K562 (cell line): ENCODE measurements at regions not wholly inside any gene's neighbourhood (a gene's known extent, or its start where the extent isn't known, plus 50 kb on each side); places are given as distances from the start of the nearest gene placed in this dataset.

ENCODE experiments used
- ATAC-seq: fragments of 200-7000 bp; cut with Tn5 transposase; 3 replicates; pipeline ENCODE4 v1.9.1; 2020; ENCODE audit warnings: moderate library complexity
- BruUV-seq: library from RNA; stranded (reverse); fragments of 400-500 nt; replicated peaks from 2 replicates; lab custom pipeline; 2021; lab: Mats Ljungman, UMichigan
- CTCF ChIA-PET: fragments of 300-600 bp; formaldehyde crosslinking; extraction: SDS; loops from one replicate; lab custom pipeline; 2021; ENCODE audit warnings: low intra/inter-chr PET ratio; lab: Yijun Ruan, JAX
- POLR2A ChIA-PET: fragments of 300-600, 350-650 bp; sonication (Branson Sonifier 250); formaldehyde crosslinking; extraction: SDS; loops from one replicate; lab custom pipeline; 2021; ENCODE audit warnings: antibody characterized with exemption, inconsistent platforms; lab: Yijun Ruan, JAX
- DNase-seq, 4 experiments: peaks; one replicate each; pipeline versions ENCODE4 v3.0.0 to v3.0.0-alpha.2; 2011 to 2018; ENCODE audit warnings: low spot score in 3 of 4, mixed read lengths in 3 of 4; ENCODE audit errors: extremely low read depth in 1 of 4
- FAIRE-seq: peaks from 2 replicates; lab custom pipeline; 2011; peaks lifted over from hg19 to GRCh38; lab: Jason Lieb, UNC
- H2AFZ ChIP-seq: 2 replicates; pipeline ENCODE4 v1.6.0; 2011; ENCODE audit warnings: low read depth, low read length, control low read depth, inconsistent platforms
- H3K27ac ChIP-seq: fragments of 200-600 bp; 3 replicates; pipeline ENCODE4 v1.8.0; 2011; ENCODE audit warnings: low read depth, mild to moderate bottlenecking, control low read depth, inconsistent platforms, low read length, moderate library complexity, mixed read lengths; ENCODE audit errors: extremely low read depth
- H3K27me3 ChIP-seq, 2 experiments: fragments of 300-600 bp in 1 of 2; 2 replicates in 1 of 2; 3 replicates in 1 of 2; pipeline versions ENCODE4 v1.6.0 to v1.8.0; 2011; ENCODE audit warnings: inconsistent platforms in 2 of 2, low read length in 2 of 2, mild to moderate bottlenecking in 1 of 2, mixed read lengths in 1 of 2, moderate library complexity in 1 of 2; ENCODE audit not compliant: control insufficient read depth in 2 of 2, insufficient read depth in 2 of 2
- H3K36me3 ChIP-seq: fragments of 300-600 bp; 3 replicates; pipeline ENCODE4 v1.8.0; 2011; ENCODE audit warnings: mild to moderate bottlenecking, low read length, inconsistent platforms; ENCODE audit not compliant: control insufficient read depth, insufficient read depth
- H3K4me1 ChIP-seq, 2 experiments: fragments of 200-600 bp in 1 of 2; replicated peaks in 1 of 2; 2 replicates in 1 of 2; 3 replicates in 1 of 2; pipeline versions ENCODE4 v1.5.1 to v1.8.0; 2011; ENCODE audit warnings: inconsistent platforms in 2 of 2, low read length in 2 of 2, mild to moderate bottlenecking in 1 of 2, mixed read lengths in 1 of 2, moderate library complexity in 1 of 2; ENCODE audit not compliant: control insufficient read depth in 2 of 2, insufficient read depth in 2 of 2
- H3K4me2 ChIP-seq: 2 replicates; pipeline ENCODE4 v1.6.1; 2011; ENCODE audit warnings: low read length, control low read depth, inconsistent platforms, mixed read lengths; ENCODE audit not compliant: insufficient read depth
- H3K4me3 ChIP-seq: fragments of 200-600 bp; sonication (generic), shearing (Covaris generic); 2 replicates; pipeline ENCODE4 v1.5.1; 2016; ENCODE audit warnings: control low read depth, inconsistent platforms
- H3K79me2 ChIP-seq: fragments of 200-600 bp; 3 replicates; pipeline ENCODE4 v1.8.0; 2011; ENCODE audit warnings: low read length, inconsistent platforms; ENCODE audit not compliant: control insufficient read depth, insufficient read depth
- H3K9ac ChIP-seq, 2 experiments: 2 replicates each; pipeline versions ENCODE4 v1.6.0 to v1.6.1; 2011; ENCODE audit warnings: low read depth in 2 of 2, low read length in 2 of 2, control low read depth in 1 of 2, inconsistent platforms in 1 of 2, mild to moderate bottlenecking in 1 of 2, mixed read lengths in 1 of 2; ENCODE audit not compliant: insufficient read depth in 1 of 2
- H3K9me1 ChIP-seq: one replicate; pipeline ENCODE4 v1.6.0; 2011; ENCODE audit warnings: inconsistent platforms, mild to moderate bottlenecking, low read length, moderate library complexity; ENCODE audit not compliant: control insufficient read depth, insufficient read depth
- H3K9me3 ChIP-seq: replicated peaks from 2 replicates; pipeline ENCODE4 v1.5.1; 2011; ENCODE audit warnings: low read depth, low read length, inconsistent platforms; ENCODE audit not compliant: control insufficient read depth, insufficient read depth
- H4K20me1 ChIP-seq: replicated peaks from 2 replicates; pipeline ENCODE4 v1.6.1; 2011; ENCODE audit warnings: low read length, inconsistent platforms, mixed read lengths; ENCODE audit not compliant: control insufficient read depth, insufficient read depth
- CBFA2T2 ChIP-seq: fragments of 450-650 bp; conservative IDR thresholded peaks from 2 replicates; pipeline ENCODE4 v1.6.1; 2017; ENCODE audit warnings: mild to moderate bottlenecking
- CBX5 ChIP-seq: IDR thresholded peaks from 2 replicates; pipeline ENCODE4 v1.6.1; 2014; ENCODE audit warnings: low read depth, borderline replicate concordance
- ETV6 ChIP-seq, 3 experiments: fragments of 150-350 bp in 1 of 3; sonication (generic) in 1 of 3; formaldehyde crosslinking in 1 of 3; IDR thresholded peaks; 2 replicates each; pipeline versions ENCODE4 v1.6.1 to v1.8.0; 2014 to 2022; ENCODE audit warnings: borderline replicate concordance in 2 of 3, low read depth in 2 of 3, antibody characterized with exemption in 1 of 3, low read length in 1 of 3, mild to moderate bottlenecking in 1 of 3, missing genetic modification reagents in 1 of 3
- GABPA ChIP-seq: fragments of 200-800 bp; sonication (Bioruptor generic); conservative IDR thresholded peaks from 2 replicates; pipeline ENCODE4 v1.6.1; 2016; ENCODE audit warnings: low read depth, missing genetic modification characterization, missing compliant biosample characterization
- GTF2E2 ChIP-seq: fragments of 200-800 bp; sonication (Bioruptor generic); IDR thresholded peaks from 2 replicates; pipeline ENCODE4 v1.6.1; 2016; ENCODE audit warnings: missing genetic modification characterization, missing compliant biosample characterization
- HDAC2 ChIP-seq: fragments of 450-650 bp; IDR thresholded peaks from 2 replicates; pipeline ENCODE4 v1.6.1; 2016; ENCODE audit warnings: mild to moderate bottlenecking
- MECOM ChIP-seq: fragments of 250-450 bp; sonication (Bioruptor Pico); IDR thresholded peaks from 2 replicates; pipeline ENCODE4 v1.8.0; 2022; ENCODE audit warnings: inconsistent platforms
- MXD1 ChIP-seq: fragments of 250-450 bp; sonication (Bioruptor Pico); IDR thresholded peaks from 2 replicates; pipeline ENCODE4 v1.8.0; 2021; ENCODE audit warnings: borderline replicate concordance, mild to moderate bottlenecking, moderate library complexity; ENCODE audit not compliant: poor library complexity, severe bottlenecking
- PPARD ChIP-seq: fragments of 250-450 bp; sonication (Bioruptor Pico); IDR thresholded peaks from 2 replicates; pipeline ENCODE4 v1.8.0; 2022; ENCODE audit warnings: inconsistent platforms, mild to moderate bottlenecking, moderate library complexity
- RBM15 ChIP-seq: fragments of 200-400 bp; formaldehyde crosslinking; IDR thresholded peaks from 2 replicates; pipeline ENCODE4 v1.6.1; 2018; ENCODE audit warnings: mild to moderate bottlenecking, low read length, moderate library complexity; ENCODE audit not compliant: insufficient read depth
- SIRT6 ChIP-seq: IDR thresholded peaks from one replicate; pipeline ENCODE4 v1.6.1; 2012; ENCODE audit warnings: low read depth, mild to moderate bottlenecking, control low read depth, inconsistent platforms, low read length, moderate library complexity
- SLC30A9 ChIP-seq: fragments of 250-450 bp; sonication (Bioruptor Pico); IDR thresholded peaks from 2 replicates; pipeline ENCODE4 v1.8.0; 2022; ENCODE audit warnings: mild to moderate bottlenecking, moderate library complexity
- SNIP1 ChIP-seq: fragments of 450-650 bp; IDR thresholded peaks from 2 replicates; pipeline ENCODE4 v1.7.1; 2017; ENCODE audit warnings: low read depth, mild to moderate bottlenecking
- SREBF2 ChIP-seq: sonication (generic); formaldehyde crosslinking; IDR thresholded peaks from 2 replicates; pipeline ENCODE4 v1.4.0; 2020; ENCODE audit warnings: mild to moderate bottlenecking, missing genetic modification reagents
- ZBTB1 ChIP-seq: sonication (generic); formaldehyde crosslinking; IDR thresholded peaks from 2 replicates; pipeline ENCODE4 v1.8.1; 2023; ENCODE audit warnings: missing genetic modification reagents, low read depth, mild to moderate bottlenecking, borderline replicate concordance
- ZHX1 ChIP-seq: fragments of 150-350 bp; conservative IDR thresholded peaks from 2 replicates; pipeline ENCODE4 v1.6.1; 2014; ENCODE audit warnings: low read length
- ZNF324 ChIP-seq: fragments of 250-450 bp; sonication (Bioruptor Pico); IDR thresholded peaks from 2 replicates; pipeline ENCODE4 v1.4.0; 2020; ENCODE audit warnings: mild to moderate bottlenecking
- ZNF445 ChIP-seq: fragments of 250-450 bp; sonication (Bioruptor Pico); IDR thresholded peaks from 2 replicates; pipeline ENCODE4 v1.4.0; 2020; ENCODE audit warnings: low read depth, mild to moderate bottlenecking, moderate library complexity
- WGBS: fragments of 100-300 bp; shearing (Covaris generic); methylation state at CpG from one replicate; pipeline ENCODE4 v1.1.6; 2016; ENCODE audit warnings: low coverage, mixed read lengths; ENCODE audit not compliant: insufficient coverage; ENCODE audit errors: missing lambda C conversion rate; 5-methylcytosine and 5-hydroxymethylcytosine counted together
- in situ Hi-C: fragments of 300-500 bp; cut with MboI; formaldehyde crosslinking; loops from 4 replicates; pipeline ENCODE4 v1.15.0; 2018; ENCODE audit warnings: inconsistent platforms, mixed read lengths
- intact Hi-C: fragments of 100-400 bp; cut with micrococcal nuclease; formaldehyde crosslinking; loops from 2 replicates; pipeline ENCODE4 v1.14.2; 2022
- TF ChIP-seq, protein P1 (sequence below), 2 experiments: fragments of 450-650 bp in 1 of 2; sonication (generic) in 1 of 2; formaldehyde crosslinking; conservative IDR thresholded peaks; 2 replicates each; pipeline versions ENCODE4 v1.4.0 to v1.8.1; 2020 to 2022; ENCODE audit warnings: mild to moderate bottlenecking in 1 of 2, missing genetic modification reagents in 1 of 2

GRCh38 chr1:55646181-55646580 is 431.0 kb upstream of the USP24 start:
- no peaks in the 10 kb centered on the region for H3K27me3 ChIP-seq
- H3K79me2 ChIP-seq: no peaks in the 10 kb centered on the region
- 11% methylated on average over 1 of the region's 1 CpG for WGBS
- no peak overlapping the region for H3K4me2 ChIP-seq
- POLR2A ChIA-PET: no interaction called here
- no peaks in the 10 kb centered on the region for H3K9me3 ChIP-seq
- H2AFZ ChIP-seq: no peak overlapping the region
- no peak overlapping the region for H3K27ac ChIP-seq
- H3K9ac ChIP-seq: no peak overlapping the region
- H3K4me3 ChIP-seq: no peak overlapping the region
- H4K20me1 ChIP-seq: no peaks in the 10 kb centered on the region
- no peaks in the 10 kb centered on the region for H3K4me1 ChIP-seq
- H3K9me1 ChIP-seq: no peaks in the 10 kb centered on the region
- CTCF ChIA-PET: no interaction called here
- H3K36me3 ChIP-seq: no peaks in the 10 kb centered on the region
- intact Hi-C loops: no loop called here
- DNase-seq (no peak), FAIRE-seq (no peak), ATAC-seq (no peak)
- in situ Hi-C loops: no loop called here
- BruUV-seq: no TSS peak
- TF ChIP-seq CBX5: no peak
- TF ChIP-seq SIRT6: no peak
- TF ChIP-seq GTF2E2: no peak
- TF ChIP-seq, protein P1, sequence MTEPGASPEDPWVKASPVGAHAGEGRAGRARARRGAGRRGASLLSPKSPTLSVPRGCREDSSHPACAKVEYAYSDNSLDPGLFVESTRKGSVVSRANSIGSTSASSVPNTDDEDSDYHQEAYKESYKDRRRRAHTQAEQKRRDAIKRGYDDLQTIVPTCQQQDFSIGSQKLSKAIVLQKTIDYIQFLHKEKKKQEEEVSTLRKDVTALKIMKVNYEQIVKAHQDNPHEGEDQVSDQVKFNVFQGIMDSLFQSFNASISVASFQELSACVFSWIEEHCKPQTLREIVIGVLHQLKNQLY (CRISPR knock-in tag; conservative IDR thresholded peaks at IDR 0.05): no peak
- TF ChIP-seq ZHX1: no peak
- no peak for TF ChIP-seq ZNF324 (CRISPR knock-in tag)
- no peak for TF ChIP-seq RBM15
- TF ChIP-seq SNIP1: no peak
- no peak for TF ChIP-seq ETV6 (IDR thresholded peaks at IDR 0.05; ENCODE audit: borderline replicate concordance in 1 of 2, low read depth in 2 of 2, low read length in 1 of 2)
- TF ChIP-seq ETV6 (CRISPR knock-in tag; IDR thresholded peaks at IDR 0.05; ENCODE audit: borderline replicate concordance): no peak
- TF ChIP-seq MXD1 (CRISPR knock-in tag): no peak
- TF ChIP-seq CBFA2T2: no peak
- TF ChIP-seq SLC30A9 (CRISPR knock-in tag): no peak
- no peak for TF ChIP-seq GABPA (tag)
- no peak for TF ChIP-seq ZNF445 (CRISPR knock-in tag)
- no peak for TF ChIP-seq SREBF2
- no peak for TF ChIP-seq ZBTB1 (CRISPR knock-in tag)
- no peak for TF ChIP-seq HDAC2
- TF ChIP-seq MECOM (CRISPR knock-in tag): no peak
- no peak for TF ChIP-seq PPARD (CRISPR knock-in tag)
